ENCODE measurements at regions not wholly inside any gene's neighbourhood (a gene's known extent, or its start where the extent isn't known, plus 50 kb on each side); places are given as distances from the start of the nearest gene placed in this dataset.

DNA sequence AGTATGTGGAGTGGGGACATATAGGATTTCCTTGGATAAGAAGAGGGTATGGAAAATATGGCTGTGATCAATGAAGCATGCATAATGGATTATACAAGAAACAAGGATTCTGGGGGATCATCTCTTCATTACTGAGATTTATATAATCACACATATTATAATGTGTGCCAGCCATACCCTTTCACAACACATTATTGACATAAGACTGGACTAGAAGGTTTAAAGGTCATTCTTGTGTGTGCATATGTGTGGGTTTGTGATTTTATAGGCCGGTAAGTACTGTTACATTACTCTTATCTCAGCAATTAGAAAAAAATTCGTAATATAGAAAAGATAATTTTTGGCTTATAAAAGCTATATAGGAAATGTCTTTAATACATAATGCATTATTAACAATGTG lies 62.2 kb upstream of the DCC start:
- Mint-ChIP-seq H3K4me3 (ENCODE audit: unreplicated experiment) (no peak overlapping the region), H3K4me1 (ENCODE audit: low read depth) (no peaks in the 10 kb centered on the region), H3K27ac (ENCODE audit: unreplicated experiment) (no peak overlapping the region), H3K36me3 (ENCODE audit: low read depth) (no peaks in the 10 kb centered on the region), H3K9me3 (ENCODE audit: low read depth) (no peaks in the 10 kb centered on the region), H3K27me3 (ENCODE audit: low read depth) (peaks cover 6% of the 10 kb centered on the region)
- TF ChIP-seq, protein P1, sequence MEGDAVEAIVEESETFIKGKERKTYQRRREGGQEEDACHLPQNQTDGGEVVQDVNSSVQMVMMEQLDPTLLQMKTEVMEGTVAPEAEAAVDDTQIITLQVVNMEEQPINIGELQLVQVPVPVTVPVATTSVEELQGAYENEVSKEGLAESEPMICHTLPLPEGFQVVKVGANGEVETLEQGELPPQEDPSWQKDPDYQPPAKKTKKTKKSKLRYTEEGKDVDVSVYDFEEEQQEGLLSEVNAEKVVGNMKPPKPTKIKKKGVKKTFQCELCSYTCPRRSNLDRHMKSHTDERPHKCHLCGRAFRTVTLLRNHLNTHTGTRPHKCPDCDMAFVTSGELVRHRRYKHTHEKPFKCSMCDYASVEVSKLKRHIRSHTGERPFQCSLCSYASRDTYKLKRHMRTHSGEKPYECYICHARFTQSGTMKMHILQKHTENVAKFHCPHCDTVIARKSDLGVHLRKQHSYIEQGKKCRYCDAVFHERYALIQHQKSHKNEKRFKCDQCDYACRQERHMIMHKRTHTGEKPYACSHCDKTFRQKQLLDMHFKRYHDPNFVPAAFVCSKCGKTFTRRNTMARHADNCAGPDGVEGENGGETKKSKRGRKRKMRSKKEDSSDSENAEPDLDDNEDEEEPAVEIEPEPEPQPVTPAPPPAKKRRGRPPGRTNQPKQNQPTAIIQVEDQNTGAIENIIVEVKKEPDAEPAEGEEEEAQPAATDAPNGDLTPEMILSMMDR (IDR thresholded peaks at IDR 0.05) = no peak
- DNase-seq (ENCODE audit: low spot score) = no peak

DNA sequence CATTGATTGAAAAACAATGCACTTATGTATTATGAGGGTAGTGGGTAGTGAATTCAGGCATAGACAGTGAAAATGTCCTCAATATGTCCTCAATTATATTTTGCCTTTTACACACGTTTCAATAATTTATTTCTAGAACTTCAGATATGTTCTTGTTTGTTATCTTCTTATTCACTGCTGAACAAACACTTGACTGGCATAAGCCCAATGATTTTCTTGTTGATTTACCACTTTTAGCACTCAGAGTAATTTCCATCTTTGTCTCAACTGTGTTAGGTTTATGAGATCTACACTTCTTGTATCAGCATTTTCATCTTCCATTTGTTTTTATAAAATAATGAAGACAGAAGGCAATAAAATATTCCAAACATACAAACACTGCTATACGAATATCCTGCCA lies 61.8 kb upstream of the DCC start:
- no peak overlapping the region for H3K27ac Mint-ChIP-seq (ENCODE audit: unreplicated experiment)
- no peak for DNase-seq (ENCODE audit: low spot score)

DNA sequence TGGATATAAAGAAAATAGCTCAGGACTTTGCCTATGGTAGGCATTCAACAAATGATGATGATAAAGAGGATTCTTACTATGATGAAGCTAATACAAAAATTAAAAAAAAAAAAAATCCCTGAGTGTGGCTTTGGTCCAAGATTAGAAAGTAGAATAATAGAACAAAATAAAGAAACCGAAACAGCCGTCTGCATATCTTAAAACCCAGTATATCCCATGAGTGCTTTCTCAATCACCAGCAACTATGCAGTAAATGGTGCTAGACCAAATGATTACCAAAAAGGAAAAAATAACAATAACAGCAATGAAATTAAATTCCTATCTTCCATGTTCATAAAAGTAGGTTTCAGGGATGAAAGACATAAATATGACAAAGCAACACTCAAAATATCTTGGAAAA lies 59.3 kb upstream of the DCC start:
- TF ChIP-seq, protein P1 (IDR thresholded peaks at IDR 0.05) = no peak
- DNase-seq (ENCODE audit: low spot score) = no peak
- no peak overlapping the region for H3K4me3 Mint-ChIP-seq (ENCODE audit: unreplicated experiment)
- no peaks in the 10 kb centered on the region for H3K27me3 Mint-ChIP-seq (ENCODE audit: low read depth)
- H3K27ac Mint-ChIP-seq (ENCODE audit: unreplicated experiment) = no peak overlapping the region
- H3K36me3 Mint-ChIP-seq (ENCODE audit: low read depth) = no peaks in the 10 kb centered on the region
- no peaks in the 10 kb centered on the region for H3K4me1 Mint-ChIP-seq (ENCODE audit: low read depth)
- no peaks in the 10 kb centered on the region for H3K9me3 Mint-ChIP-seq (ENCODE audit: low read depth)

More for the DNA sequence above, 61.8 kb upstream of the DCC start:
- peaks cover 6% of the 10 kb centered on the region for H3K27me3 Mint-ChIP-seq (ENCODE audit: low read depth)
- H3K9me3 Mint-ChIP-seq (ENCODE audit: low read depth) = no peaks in the 10 kb centered on the region
- H3K36me3 Mint-ChIP-seq (ENCODE audit: low read depth) = no peaks in the 10 kb centered on the region
- H3K4me3 Mint-ChIP-seq (ENCODE audit: unreplicated experiment) = no peak overlapping the region
- no peaks in the 10 kb centered on the region for H3K4me1 Mint-ChIP-seq (ENCODE audit: low read depth)
- TF ChIP-seq, protein P1 (IDR thresholded peaks at IDR 0.05) = no peak

DNA sequence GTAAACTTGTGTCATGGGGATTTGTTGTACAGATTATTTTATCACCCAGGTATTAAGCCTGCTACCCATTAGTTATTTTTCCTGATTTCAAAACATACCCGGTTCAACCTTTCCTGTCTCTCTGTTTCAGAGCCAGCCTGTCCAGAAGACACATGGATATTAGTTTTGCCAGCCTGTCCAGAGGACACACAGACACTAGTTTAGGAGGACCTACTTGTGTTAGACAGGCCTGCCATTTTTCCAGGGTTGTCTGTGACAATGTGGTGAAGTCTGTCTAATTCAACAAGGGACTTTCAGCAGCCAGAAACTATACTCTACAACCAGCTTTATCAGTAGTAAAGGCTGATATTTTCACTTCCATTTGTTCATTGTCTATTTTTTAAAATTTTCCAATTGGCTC lies 56.1 kb upstream of the DCC start:
- TF ChIP-seq, protein P1 (IDR thresholded peaks at IDR 0.05) = no peak
- DNase-seq (ENCODE audit: low spot score) = no peak
- Mint-ChIP-seq H3K4me1 (ENCODE audit: low read depth) (peaks cover 17% of the 10 kb centered on the region), H3K9me3 (ENCODE audit: low read depth) (no peaks in the 10 kb centered on the region), H3K27me3 (ENCODE audit: low read depth) (no peaks in the 10 kb centered on the region), H3K36me3 (ENCODE audit: low read depth) (no peaks in the 10 kb centered on the region), H3K27ac (ENCODE audit: unreplicated experiment) (no peak overlapping the region), H3K4me3 (ENCODE audit: unreplicated experiment) (no peak overlapping the region)

DNA sequence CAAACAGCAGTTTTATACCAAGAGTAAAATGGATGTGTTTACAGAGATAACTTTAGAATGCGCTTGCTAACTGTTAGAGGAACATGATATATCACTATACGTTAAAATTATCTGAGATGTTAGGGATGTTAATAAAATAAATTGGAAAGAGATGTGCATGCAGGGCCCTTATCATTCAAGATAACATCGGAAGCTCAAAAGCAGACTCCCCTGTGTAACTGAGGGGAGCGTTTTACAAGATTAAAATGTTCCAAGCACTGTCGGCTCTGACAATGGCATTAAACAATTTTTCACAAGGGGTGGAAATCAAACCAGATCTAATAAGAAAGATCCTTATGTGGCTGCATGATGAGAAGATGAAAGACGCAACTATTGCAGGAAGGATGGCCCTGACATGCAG lies 53.3 kb upstream of the DCC start:
- Mint-ChIP-seq H3K9me3 (ENCODE audit: low read depth) (no peaks in the 10 kb centered on the region), H3K36me3 (ENCODE audit: low read depth) (no peaks in the 10 kb centered on the region), H3K27me3 (ENCODE audit: low read depth) (no peaks in the 10 kb centered on the region), H3K27ac (ENCODE audit: unreplicated experiment) (no peak overlapping the region), H3K4me3 (ENCODE audit: unreplicated experiment) (no peak overlapping the region), H3K4me1 (ENCODE audit: low read depth) (peaks cover 17% of the 10 kb centered on the region)
- TF ChIP-seq, protein P1 (IDR thresholded peaks at IDR 0.05) = no peak
- DNase-seq (ENCODE audit: low spot score) = no peak
